ENCODE measurements at regions not wholly inside any gene's neighbourhood (a gene's known extent, or its start where the extent isn't known, plus 50 kb on each side); places are given as distances from the start of the nearest gene placed in this dataset.

- Histone ChIP-seq H3K27ac (ENCODE audit: low read depth, low read length) (no peak overlapping the region), H3K36me3 (ENCODE audit: control insufficient read depth, insufficient read depth, low read length) (no peaks in the 10 kb centered on the region), H3K9me3 (ENCODE audit: control insufficient read depth, insufficient read depth, low read depth, low read length) (peaks cover 27% of the 10 kb centered on the region; the same call in 1 of the 2 replicates)
Measured at GRCh38 chr5:98700730-98701129, 72.7 kb upstream of the RGMB start.

GRCh38 chr5:98705841-98706240, 67.6 kb upstream of the RGMB start:
- no peaks in the 10 kb centered on the region for H3K27me3 ChIP-seq (ENCODE audit: control insufficient read depth, insufficient read depth, low read length)
- H3K36me3 ChIP-seq (ENCODE audit: control insufficient read depth, insufficient read depth, low read length), result no peaks in the 10 kb centered on the region
- H3K4me1 ChIP-seq (ENCODE audit: control insufficient read depth, insufficient read depth, low read length), result no peaks in the 10 kb centered on the region
- no peak overlapping the region for H3K9ac ChIP-seq (ENCODE audit: low read length)
- H3K4me3 ChIP-seq (ENCODE audit: low read depth, low read length), result no peak overlapping the region
- H3K9me3 ChIP-seq (ENCODE audit: control insufficient read depth, insufficient read depth, low read depth, low read length), result peaks cover 20% of the 10 kb centered on the region; the same call in 1 of the 2 replicates
- no peak overlapping the region for H3K27ac ChIP-seq (ENCODE audit: low read depth, low read length)

More at GRCh38 chr5:98700730-98701129, 72.7 kb upstream of the RGMB start:
- no peak overlapping the region for H3K4me3 ChIP-seq (ENCODE audit: low read depth, low read length)
- H3K9ac ChIP-seq (ENCODE audit: low read length), result no peak overlapping the region
- H3K27me3 ChIP-seq (ENCODE audit: control insufficient read depth, insufficient read depth, low read length), result no peaks in the 10 kb centered on the region
- no peaks in the 10 kb centered on the region for H3K4me1 ChIP-seq (ENCODE audit: control insufficient read depth, insufficient read depth, low read length)

- H3K27me3 ChIP-seq (ENCODE audit: control insufficient read depth, insufficient read depth, low read length), result no peaks in the 10 kb centered on the region
- H3K27ac ChIP-seq (ENCODE audit: low read depth, low read length), result no peak overlapping the region
Measured at GRCh38 chr5:98709681-98710080, 63.8 kb upstream of the RGMB start.

GRCh38 chr5:98713027-98713426, 60.4 kb upstream of the RGMB start:
- H3K9ac ChIP-seq (ENCODE audit: low read length), result no peak overlapping the region
- no peaks in the 10 kb centered on the region for H3K36me3 ChIP-seq (ENCODE audit: control insufficient read depth, insufficient read depth, low read length)
- H3K4me3 ChIP-seq (ENCODE audit: low read depth, low read length), result no peak overlapping the region
- no peaks in the 10 kb centered on the region for H3K4me1 ChIP-seq (ENCODE audit: control insufficient read depth, insufficient read depth, low read length)
- H3K27ac ChIP-seq (ENCODE audit: low read depth, low read length), result no peak overlapping the region
- H3K9me3 ChIP-seq (ENCODE audit: control insufficient read depth, insufficient read depth, low read depth, low read length), result no peaks in the 10 kb centered on the region
- H3K27me3 ChIP-seq (ENCODE audit: control insufficient read depth, insufficient read depth, low read length), result no peaks in the 10 kb centered on the region

More at GRCh38 chr5:98709681-98710080, 63.8 kb upstream of the RGMB start:
- H3K4me1 ChIP-seq (ENCODE audit: control insufficient read depth, insufficient read depth, low read length), result no peaks in the 10 kb centered on the region
- H3K9me3 ChIP-seq (ENCODE audit: control insufficient read depth, insufficient read depth, low read depth, low read length), result peaks cover 8% of the 10 kb centered on the region; the same call in 1 of the 2 replicates
- no peak overlapping the region for H3K9ac ChIP-seq (ENCODE audit: low read length)
- no peaks in the 10 kb centered on the region for H3K36me3 ChIP-seq (ENCODE audit: control insufficient read depth, insufficient read depth, low read length)
- H3K4me3 ChIP-seq (ENCODE audit: low read depth, low read length), result no peak overlapping the region

GRCh38 chr5:98713856-98714255, 59.6 kb upstream of the RGMB start:
- H3K9me3 ChIP-seq (ENCODE audit: control insufficient read depth, insufficient read depth, low read depth, low read length), result no peaks in the 10 kb centered on the region
- H3K27ac ChIP-seq (ENCODE audit: low read depth, low read length), result no peak overlapping the region
- no peak overlapping the region for H3K4me3 ChIP-seq (ENCODE audit: low read depth, low read length)
- H3K9ac ChIP-seq (ENCODE audit: low read length), result no peak overlapping the region
- no peaks in the 10 kb centered on the region for H3K36me3 ChIP-seq (ENCODE audit: control insufficient read depth, insufficient read depth, low read length)
- no peaks in the 10 kb centered on the region for H3K4me1 ChIP-seq (ENCODE audit: control insufficient read depth, insufficient read depth, low read length)
- H3K27me3 ChIP-seq (ENCODE audit: control insufficient read depth, insufficient read depth, low read length), result no peaks in the 10 kb centered on the region

GRCh38 chr5:98714710-98715288, 58.7 kb upstream of the RGMB start:
- Histone ChIP-seq H3K9ac (ENCODE audit: low read length) (no peak overlapping the region), H3K36me3 (ENCODE audit: control insufficient read depth, insufficient read depth, low read length) (no peaks in the 10 kb centered on the region), H3K4me1 (ENCODE audit: control insufficient read depth, insufficient read depth, low read length) (no peaks in the 10 kb centered on the region), H3K27me3 (ENCODE audit: control insufficient read depth, insufficient read depth, low read length) (no peaks in the 10 kb centered on the region), H3K27ac (ENCODE audit: low read depth, low read length) (no peak overlapping the region), H3K9me3 (ENCODE audit: control insufficient read depth, insufficient read depth, low read depth, low read length) (no peaks in the 10 kb centered on the region), H3K4me3 (ENCODE audit: low read depth, low read length) (no peak overlapping the region)

- Histone ChIP-seq H3K27ac (ENCODE audit: low read depth, low read length) (no peak overlapping the region), H3K36me3 (ENCODE audit: control insufficient read depth, insufficient read depth, low read length) (no peaks in the 10 kb centered on the region), H3K4me3 (ENCODE audit: low read depth, low read length) (no peak overlapping the region), H3K4me1 (ENCODE audit: control insufficient read depth, insufficient read depth, low read length) (no peaks in the 10 kb centered on the region), H3K9me3 (ENCODE audit: control insufficient read depth, insufficient read depth, low read depth, low read length) (no peaks in the 10 kb centered on the region), H3K27me3 (ENCODE audit: control insufficient read depth, insufficient read depth, low read length) (no peaks in the 10 kb centered on the region), H3K9ac (ENCODE audit: low read length) (no peak overlapping the region)
Measured at GRCh38 chr5:98721231-98721928, 52.1 kb upstream of the RGMB start.

GRCh38 chr5:98722188-98722587, 51.3 kb upstream of the RGMB start:
- Histone ChIP-seq H3K4me3 (ENCODE audit: low read depth, low read length) (no peak overlapping the region), H3K9ac (ENCODE audit: low read length) (no peak overlapping the region), H3K27ac (ENCODE audit: low read depth, low read length) (no peak overlapping the region), H3K4me1 (ENCODE audit: control insufficient read depth, insufficient read depth, low read length) (no peaks in the 10 kb centered on the region), H3K36me3 (ENCODE audit: control insufficient read depth, insufficient read depth, low read length) (no peaks in the 10 kb centered on the region), H3K27me3 (ENCODE audit: control insufficient read depth, insufficient read depth, low read length) (no peaks in the 10 kb centered on the region), H3K9me3 (ENCODE audit: control insufficient read depth, insufficient read depth, low read depth, low read length) (no peaks in the 10 kb centered on the region)

- no peaks in the 10 kb centered on the region for H3K27me3 ChIP-seq (ENCODE audit: control insufficient read depth, insufficient read depth, low read length)
- no peak overlapping the region for H3K9ac ChIP-seq (ENCODE audit: low read length)
- H3K36me3 ChIP-seq (ENCODE audit: control insufficient read depth, insufficient read depth, low read length), result no peaks in the 10 kb centered on the region
- no peaks in the 10 kb centered on the region for H3K4me1 ChIP-seq (ENCODE audit: control insufficient read depth, insufficient read depth, low read length)
- no peaks in the 10 kb centered on the region for H3K9me3 ChIP-seq (ENCODE audit: control insufficient read depth, insufficient read depth, low read depth, low read length)
- no peak overlapping the region for H3K27ac ChIP-seq (ENCODE audit: low read depth, low read length)
- H3K4me3 ChIP-seq (ENCODE audit: low read depth, low read length), result no peak overlapping the region
Measured at GRCh38 chr5:98723061-98723460, 50.4 kb upstream of the RGMB start.

Measured in HUES6 (cell line).